Endothelial cell of umbilical vein (primary cell): ENCODE measurements at regions not wholly inside any gene's neighbourhood (a gene's known extent, or its start where the extent isn't known, plus 50 kb on each side); places are given as distances from the start of the nearest gene placed in this dataset.

Experiments
- BruUV-seq: library from RNA; stranded (reverse); fragments of 400-500 nt; replicated peaks from 2 replicates; lab custom pipeline; 2021; lab: Mats Ljungman, UMichigan
- CTCF ChIA-PET: fragments of 300-600, 350-600 bp; sonication (Branson Sonifier 250); formaldehyde crosslinking; loops from one replicate; lab custom pipeline; 2021; ENCODE audit warnings: antibody characterized with exemption, inconsistent platforms; lab: Charles Lee
- POLR2A ChIA-PET: fragments of 300-600, 350-600 bp; sonication (Branson Sonifier 250); formaldehyde crosslinking; loops from one replicate; lab custom pipeline; 2021; ENCODE audit warnings: antibody characterized with exemption, inconsistent platforms; lab: Charles Lee
- DNase-seq: peaks from one replicate; pipeline ENCODE4 v3.0.0-alpha.2; 2011; ENCODE audit warnings: low read depth, low spot score
- FAIRE-seq: peaks from 2 replicates; lab custom pipeline; 2011; peaks lifted over from hg19 to GRCh38; lab: Jason Lieb, UNC
- H2AFZ ChIP-seq: 2 replicates; pipeline ENCODE4 v1.6.0; 2012; ENCODE audit warnings: low read depth, low read length, control low read depth, inconsistent platforms
- H3K27ac ChIP-seq: 2 replicates; pipeline ENCODE4 v1.5.1; 2011; ENCODE audit warnings: low read depth, mild to moderate bottlenecking, control low read depth, low read length, moderate library complexity; ENCODE audit not compliant: insufficient read depth
- H3K27me3 ChIP-seq, 2 experiments: 2 replicates each; pipeline versions ENCODE4 v1.6.0 to v1.6.1; 2011; ENCODE audit warnings: low read length in 2 of 2, mixed read lengths in 1 of 2; ENCODE audit not compliant: control insufficient read depth in 2 of 2, insufficient read depth in 2 of 2
- H3K36me3 ChIP-seq, 2 experiments: 2 replicates in 1 of 2; 3 replicates in 1 of 2; pipeline ENCODE4 v1.5.1; 2011; ENCODE audit warnings: low read length in 2 of 2, mild to moderate bottlenecking in 1 of 2, moderate library complexity in 1 of 2; ENCODE audit not compliant: control insufficient read depth in 2 of 2, insufficient read depth in 2 of 2; ENCODE audit errors: extremely low read depth in 1 of 2
- H3K4me1 ChIP-seq: 3 replicates; pipeline ENCODE4 v1.5.1; 2011; ENCODE audit warnings: mild to moderate bottlenecking, low read length; ENCODE audit not compliant: control insufficient read depth, insufficient read depth; ENCODE audit errors: extremely low read depth
- H3K4me2 ChIP-seq: 2 replicates; pipeline ENCODE4 v1.6.1; 2011; ENCODE audit warnings: low read length, control low read depth, mixed read lengths; ENCODE audit not compliant: insufficient read depth
- H3K4me3 ChIP-seq, 3 experiments: fragments of 200-600 bp in 1 of 3; sonication (generic), shearing (Covaris generic) in 1 of 3; replicated peaks in 1 of 3; 2 replicates each; pipeline ENCODE4 v1.5.1; 2011 to 2016; ENCODE audit warnings: control low read depth in 3 of 3, low read length in 3 of 3, mild to moderate bottlenecking in 2 of 3, inconsistent platforms in 1 of 3, low read depth in 1 of 3, moderate library complexity in 1 of 3; ENCODE audit not compliant: insufficient read depth in 1 of 3
- H3K79me2 ChIP-seq: 2 replicates; pipeline ENCODE4 v1.6.0; 2012; ENCODE audit warnings: low read length, inconsistent platforms; ENCODE audit not compliant: control insufficient read depth, insufficient read depth
- H3K9ac ChIP-seq: replicated peaks from 2 replicates; pipeline ENCODE3; 2011; ENCODE audit warnings: low read length, control low read depth; ENCODE audit not compliant: insufficient read depth; ENCODE audit errors: extremely low read depth
- H3K9me1 ChIP-seq: replicated peaks from 3 replicates; pipeline ENCODE4 v1.6.0; 2011; ENCODE audit warnings: mild to moderate bottlenecking, low read length; ENCODE audit not compliant: control insufficient read depth, insufficient read depth; ENCODE audit errors: extremely low read depth
- H3K9me3 ChIP-seq: replicated peaks from 2 replicates; pipeline ENCODE4 v1.5.1; 2012; ENCODE audit warnings: low read length, inconsistent platforms; ENCODE audit not compliant: control insufficient read depth, insufficient read depth
- H4K20me1 ChIP-seq: replicated peaks from 2 replicates; pipeline ENCODE3; 2011; ENCODE audit warnings: mild to moderate bottlenecking, low read length; ENCODE audit not compliant: control insufficient read depth, insufficient read depth; ENCODE audit errors: extremely low read depth
- CTCF ChIP-seq, 2 donors: IDR thresholded peaks; 1 replicate in 1 of 2; 2 replicates in 1 of 2; pipeline ENCODE4 v1.5.1; 2011; ENCODE audit warnings: low read length in 2 of 2, mild to moderate bottlenecking in 2 of 2, moderate library complexity in 2 of 2, control low read depth in 1 of 2, inconsistent platforms in 1 of 2, low read depth in 1 of 2; ENCODE audit not compliant: insufficient read depth in 1 of 2; ENCODE audit errors: extremely low read depth in 1 of 2
- FOS ChIP-seq: IDR thresholded peaks from 2 replicates; pipeline ENCODE4 v1.6.1; 2011; ENCODE audit warnings: mild to moderate bottlenecking, low read length, moderate library complexity, borderline replicate concordance; ENCODE audit not compliant: insufficient read depth
- JUN ChIP-seq: IDR thresholded peaks from 2 replicates; pipeline ENCODE4 v1.6.1; 2011; ENCODE audit warnings: borderline replicate concordance, low read depth; ENCODE audit not compliant: insufficient read length, insufficient read depth
- MAX ChIP-seq: IDR thresholded peaks from 2 replicates; pipeline ENCODE4 v1.6.1; 2011; ENCODE audit not compliant: insufficient read depth, insufficient read length
- MYC ChIP-seq: IDR thresholded peaks from one replicate; pipeline ENCODE4 v1.6.1; 2011; ENCODE audit warnings: mild to moderate bottlenecking, low read depth, low read length
- dilution Hi-C: fragments of 300-500 bp; cut with MboI; formaldehyde crosslinking; loops from one replicate; pipeline ENCODE4 v1.15.0; 2019; ENCODE audit warnings: low sequenced_read_pairs; ENCODE audit not compliant: extremely low pct_ligation_motif_present
- intact Hi-C: fragments of 100-400 bp; cut with micrococcal nuclease; formaldehyde crosslinking; loops from one replicate; pipeline ENCODE4 v1.10.0; 2022

GRCh38 chr10:59582058-59582457, 127.6 kb downstream of the SLC16A9 start:
- intact Hi-C loops (loop anchor here (5.0 kb wide), 1 partner anchor 800 kb away; no protein-coding TSS in a partner anchor), dilution Hi-C loops (no loop called here)
- Histone ChIP-seq H3K4me1 (no peaks in the 10 kb centered on the region), H3K27ac (no peak overlapping the region), H3K36me3 (no peaks in the 10 kb centered on the region), H4K20me1 (no peaks in the 10 kb centered on the region), H3K4me2 (no peak overlapping the region), H3K9me1 (no peaks in the 10 kb centered on the region), H3K27me3 (no peaks in the 10 kb centered on the region), H3K4me3 (no peak overlapping the region), H3K9me3 (no peaks in the 10 kb centered on the region), H2AFZ (no peak overlapping the region), H3K9ac (no peak overlapping the region), H3K79me2 (no peaks in the 10 kb centered on the region)
- DNase-seq, result no peak
- ChIA-PET CTCF (no interaction called here), POLR2A (no interaction called here)
- TF ChIP-seq FOS (no peak), JUN (no peak), MYC (no peak), MAX (no peak)
- FAIRE-seq, result no peak
- BruUV-seq, result no TSS peak

GRCh38 chr10:59580026-59580863, 129.4 kb downstream of the SLC16A9 start:
- FAIRE-seq, result peak; percentile 56
- no peak for TF ChIP-seq FOS
- TF ChIP-seq CTCF (IDR thresholded peaks at IDR 0.05; ENCODE audit: extremely low read depth in 1 of 2, insufficient read depth in 1 of 2, low read depth in 1 of 2, low read length in 2 of 2), result peak; percentile 7 to 18
- ChIA-PET POLR2A (no interaction called here), CTCF (interaction anchor here (1.2 kb wide), 1 partner anchor 9 kb away, joined by 3 read pairs; no protein-coding TSS in a partner anchor)
- dilution Hi-C loops, result no loop called here
- H2AFZ ChIP-seq, result no peak overlapping the region
- H3K4me1 ChIP-seq, result no peaks in the 10 kb centered on the region
- H3K79me2 ChIP-seq, result no peaks in the 10 kb centered on the region
- H3K9ac ChIP-seq, result no peak overlapping the region
- no peak overlapping the region for H3K4me3 ChIP-seq
- H3K4me2 ChIP-seq, result no peak overlapping the region
- no peaks in the 10 kb centered on the region for H3K36me3 ChIP-seq
- no peaks in the 10 kb centered on the region for H3K27me3 ChIP-seq
- DNase-seq, result peak; percentile 45
- no TSS peak for BruUV-seq
- H4K20me1 ChIP-seq, result no peaks in the 10 kb centered on the region
- H3K9me1 ChIP-seq, result no peaks in the 10 kb centered on the region
- intact Hi-C loops, result loop anchor here (1.0 to 5.0 kb wide), 3 partner anchors 340 to 798 kb away; no protein-coding TSS in a partner anchor
- no peaks in the 10 kb centered on the region for H3K9me3 ChIP-seq
- H3K27ac ChIP-seq, result no peak overlapping the region
